ENCODE measurements at regions not wholly inside any gene's neighbourhood (a gene's known extent, or its start where the extent isn't known, plus 50 kb on each side); places are given as distances from the start of the nearest gene placed in this dataset.

GRCh38 chr3:74338998-74339397 lies 275.5 kb downstream of the CNTN3 start:
- Histone ChIP-seq H3K36me3 (ENCODE audit: insufficient read depth, low read length) (no peaks in the 10 kb centered on the region), H3K27ac (ENCODE audit: low read depth, low read length) (no peak overlapping the region), H3K27me3 (ENCODE audit: insufficient read depth, low read length) (no peaks in the 10 kb centered on the region), H3K4me3 (ENCODE audit: insufficient read depth, low read length) (no peak overlapping the region), H4K20me1 (ENCODE audit: insufficient read depth, low read length) (no peaks in the 10 kb centered on the region), H2AFZ (ENCODE audit: low read length) (no peak overlapping the region), H3K4me1 (ENCODE audit: insufficient read depth, low read length) (no peaks in the 10 kb centered on the region), H3K4me2 (ENCODE audit: insufficient read depth, low read length) (no peak overlapping the region), H3K79me2 (ENCODE audit: insufficient read depth, low read length) (no peaks in the 10 kb centered on the region), H3K9me3 (ENCODE audit: low read depth, low read length) (peaks cover 3% of the 10 kb centered on the region)
- DNase-seq (ENCODE audit: insufficient read length, low spot score, missing footprints): no peak
- TF ChIP-seq CTCF (IDR thresholded peaks at IDR 0.05; ENCODE audit: extremely low read depth, low read depth, low read length): no peak

GRCh38 chr3:74332165-74332564 lies 282.3 kb downstream of the CNTN3 start:
- H3K27me3 ChIP-seq (ENCODE audit: insufficient read depth, low read length): no peaks in the 10 kb centered on the region
- H3K79me2 ChIP-seq (ENCODE audit: insufficient read depth, low read length): no peaks in the 10 kb centered on the region
- H4K20me1 ChIP-seq (ENCODE audit: insufficient read depth, low read length): no peaks in the 10 kb centered on the region
- H3K27ac ChIP-seq (ENCODE audit: low read depth, low read length): no peak overlapping the region
- TF ChIP-seq CTCF (IDR thresholded peaks at IDR 0.05; ENCODE audit: extremely low read depth, low read depth, low read length): no peak
- H3K9me3 ChIP-seq (ENCODE audit: low read depth, low read length): peaks cover 2% of the 10 kb centered on the region
- H3K4me1 ChIP-seq (ENCODE audit: insufficient read depth, low read length): no peaks in the 10 kb centered on the region
- no peaks in the 10 kb centered on the region for H3K36me3 ChIP-seq (ENCODE audit: insufficient read depth, low read length)
- no peak overlapping the region for H3K4me2 ChIP-seq (ENCODE audit: insufficient read depth, low read length)
- DNase-seq (ENCODE audit: insufficient read length, low spot score, missing footprints): no peak
- no peak overlapping the region for H2AFZ ChIP-seq (ENCODE audit: low read length)
- H3K4me3 ChIP-seq (ENCODE audit: insufficient read depth, low read length): no peak overlapping the region

- Histone ChIP-seq H3K36me3 (ENCODE audit: insufficient read depth, low read length) (no peaks in the 10 kb centered on the region), H3K27me3 (ENCODE audit: insufficient read depth, low read length) (no peaks in the 10 kb centered on the region), H3K27ac (ENCODE audit: low read depth, low read length) (no peak overlapping the region), H3K79me2 (ENCODE audit: insufficient read depth, low read length) (no peaks in the 10 kb centered on the region), H3K4me3 (ENCODE audit: insufficient read depth, low read length) (no peak overlapping the region), H2AFZ (ENCODE audit: low read length) (no peak overlapping the region), H4K20me1 (ENCODE audit: insufficient read depth, low read length) (no peaks in the 10 kb centered on the region), H3K4me2 (ENCODE audit: insufficient read depth, low read length) (no peak overlapping the region), H3K9me3 (ENCODE audit: low read depth, low read length) (peaks cover 2% of the 10 kb centered on the region), H3K4me1 (ENCODE audit: insufficient read depth, low read length) (no peaks in the 10 kb centered on the region)
- no peak for DNase-seq (ENCODE audit: insufficient read length, low spot score, missing footprints)
- no peak for TF ChIP-seq CTCF (IDR thresholded peaks at IDR 0.05; ENCODE audit: extremely low read depth, low read depth, low read length)
Measured at GRCh38 chr3:74331711-74332110, 282.7 kb downstream of the CNTN3 start.

GRCh38 chr3:74329096-74329495 lies 285.4 kb downstream of the CNTN3 start:
- Histone ChIP-seq H3K27me3 (ENCODE audit: insufficient read depth, low read length) (no peaks in the 10 kb centered on the region), H3K36me3 (ENCODE audit: insufficient read depth, low read length) (no peaks in the 10 kb centered on the region), H3K79me2 (ENCODE audit: insufficient read depth, low read length) (no peaks in the 10 kb centered on the region), H3K9me3 (ENCODE audit: low read depth, low read length) (peaks cover 2% of the 10 kb centered on the region), H3K4me2 (ENCODE audit: insufficient read depth, low read length) (no peak overlapping the region), H4K20me1 (ENCODE audit: insufficient read depth, low read length) (no peaks in the 10 kb centered on the region), H3K27ac (ENCODE audit: low read depth, low read length) (no peak overlapping the region), H2AFZ (ENCODE audit: low read length) (no peak overlapping the region), H3K4me3 (ENCODE audit: insufficient read depth, low read length) (no peak overlapping the region), H3K4me1 (ENCODE audit: insufficient read depth, low read length) (no peaks in the 10 kb centered on the region)
- no peak for DNase-seq (ENCODE audit: insufficient read length, low spot score, missing footprints)
- TF ChIP-seq CTCF (IDR thresholded peaks at IDR 0.05; ENCODE audit: extremely low read depth, low read depth, low read length): no peak

Data from osteoblast (primary cell).